CD8-positive, alpha-beta memory T cell (primary cell): ENCODE measurements at regions not wholly inside any gene's neighbourhood (a gene's known extent, or its start where the extent isn't known, plus 50 kb on each side); places are given as distances from the start of the nearest gene placed in this dataset.
A peak's percentile ranks its signal among the peaks of the same experiment; 100 is the strongest.

Experiments used
- CTCF ChIA-PET: fragments of 350-600 bp; sonication (Branson Sonifier 250); formaldehyde crosslinking; loops from one replicate; lab custom pipeline; 2021; ENCODE audit warnings: antibody characterized with exemption; lab: Charles Lee
- POLR2A ChIA-PET: fragments of 350-600 bp; sonication (Branson Sonifier 250); formaldehyde crosslinking; loops from one replicate; lab custom pipeline; 2021; ENCODE audit warnings: antibody characterized with exemption; lab: Charles Lee
- DNase-seq, 5 donors: peaks; one replicate each; pipeline versions ENCODE4 v3.0.0 to v3.0.0-alpha.2; 2020 to 2022; ENCODE audit warnings: mixed read lengths in 1 of 5
- H3K27ac ChIP-seq: one replicate; pipeline ENCODE4 v1.7.0; 2013; ENCODE audit warnings: low read depth, mild to moderate bottlenecking, low read length, moderate library complexity
- H3K27me3 ChIP-seq: 2 replicates; pipeline ENCODE4 v1.7.0; 2013; ENCODE audit warnings: low read length, mild to moderate bottlenecking; ENCODE audit not compliant: insufficient read depth, poor library complexity, severe bottlenecking
- H3K36me3 ChIP-seq: 2 replicates; pipeline ENCODE4 v1.7.0; 2013; ENCODE audit warnings: mild to moderate bottlenecking, low read length, moderate library complexity; ENCODE audit not compliant: insufficient read depth
- H3K4me1 ChIP-seq: 2 replicates; pipeline ENCODE4 v1.7.0; 2013; ENCODE audit warnings: mild to moderate bottlenecking, low read length, moderate library complexity; ENCODE audit not compliant: insufficient read depth
- H3K4me3 ChIP-seq: 2 replicates; pipeline ENCODE4 v1.7.0; 2013; ENCODE audit warnings: mild to moderate bottlenecking, low read length
- H3K9me3 ChIP-seq: 2 replicates; pipeline ENCODE4 v1.7.0; 2013; ENCODE audit warnings: mild to moderate bottlenecking, low read length
- H3K27ac Mint-ChIP-seq, 8 donors: one replicate each; pipeline ENCODE4 v1.8.0; 2020 to 2021; ENCODE audit warnings: mixed read lengths in 8 of 8, mild to moderate bottlenecking in 6 of 8, inconsistent platforms in 3 of 8, moderate library complexity in 3 of 8
- H3K27me3 Mint-ChIP-seq, 2 donors: one replicate each; pipeline ENCODE4 v1.8.0; 2020 to 2021; ENCODE audit warnings: mixed read lengths in 2 of 2, mild to moderate bottlenecking in 1 of 2, moderate library complexity in 1 of 2
- H3K36me3 Mint-ChIP-seq, 3 donors: one replicate each; pipeline ENCODE4 v1.8.0; 2020 to 2021; ENCODE audit warnings: mixed read lengths in 3 of 3, inconsistent platforms in 1 of 3, mild to moderate bottlenecking in 1 of 3
- H3K4me1 Mint-ChIP-seq, 3 donors: one replicate each; pipeline ENCODE4 v1.8.0; 2020 to 2021; ENCODE audit warnings: mixed read lengths in 3 of 3, inconsistent platforms in 1 of 3, mild to moderate bottlenecking in 1 of 3
- H3K4me3 Mint-ChIP-seq, 7 donors: one replicate each; pipeline ENCODE4 v1.8.0; 2020 to 2021; ENCODE audit warnings: mixed read lengths in 7 of 7, mild to moderate bottlenecking in 6 of 7, moderate library complexity in 4 of 7, inconsistent platforms in 2 of 7
- H3K9me3 Mint-ChIP-seq, 5 donors: one replicate each; pipeline ENCODE4 v1.8.0; 2020 to 2022; ENCODE audit warnings: mixed read lengths in 5 of 5, mild to moderate bottlenecking in 3 of 5, moderate library complexity in 2 of 5, inconsistent platforms in 1 of 5

DNA sequence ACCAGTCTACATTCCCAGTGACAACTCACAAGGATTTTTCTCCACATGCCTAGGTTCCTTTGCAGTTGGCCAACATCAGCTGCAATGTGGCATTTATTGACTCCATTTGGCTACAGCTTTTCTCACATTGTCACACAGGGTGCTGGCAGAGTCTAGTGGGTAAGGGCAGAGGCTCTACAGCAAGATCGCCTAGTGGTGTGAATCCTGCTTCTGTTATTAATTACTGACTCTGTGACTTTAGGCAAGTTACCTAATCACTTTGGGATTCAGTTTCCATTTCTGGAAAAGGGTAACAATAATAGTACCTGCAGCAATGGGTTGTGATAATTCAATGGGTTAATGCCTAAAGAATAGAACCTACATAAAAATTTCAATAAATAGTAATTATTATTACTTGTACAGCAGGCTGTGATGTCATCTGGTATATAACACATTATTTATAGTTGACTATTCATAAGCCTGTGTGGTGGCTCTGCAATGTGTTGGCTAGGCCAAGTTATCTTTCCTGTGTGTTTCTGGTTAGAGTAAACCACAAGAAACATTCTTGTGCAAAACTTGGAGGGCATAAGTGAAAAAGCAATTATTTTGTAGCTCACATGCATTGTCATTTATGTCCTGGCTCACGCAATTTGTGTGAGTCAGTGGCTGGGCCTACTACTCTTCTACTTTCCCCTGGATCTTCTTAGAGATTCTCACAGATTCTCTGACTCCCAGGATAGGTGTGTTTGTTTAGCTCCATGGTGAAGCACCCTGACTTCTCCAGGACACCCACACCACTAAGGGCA, 59.5 kb downstream of the PTGS2 start:
- H3K4me3 Mint-ChIP-seq = peak overlapping the region in 1 of 7 donors; percentile 18
- peak overlapping the region in 2 of 8 donors; percentile 37 to 46 for H3K27ac Mint-ChIP-seq
- Histone ChIP-seq H3K4me3 (no peak overlapping the region), H3K9me3 (no peaks in the 10 kb centered on the region), H3K27me3 (no peaks in the 10 kb centered on the region), H3K36me3 (no peaks in the 10 kb centered on the region), H3K27ac (no peak overlapping the region), H3K4me1 (peaks cover 11% of the 10 kb centered on the region)
- H3K9me3 Mint-ChIP-seq = no peaks in the 10 kb centered on the region
- CTCF ChIA-PET = no interaction called here
- H3K4me1 Mint-ChIP-seq = peaks cover 24 to 37% (median 28%) of the 10 kb centered on the region in 3 donors
- POLR2A ChIA-PET = no interaction called here
- DNase-seq = no peak
- H3K27me3 Mint-ChIP-seq = peaks cover 0 to 4% of the 10 kb centered on the region in 2 donors
- no peaks in the 10 kb centered on the region for H3K36me3 Mint-ChIP-seq

- peak in 3 of 5 donors; percentile 2 to 52 (median 20) for DNase-seq
- H3K27me3 ChIP-seq = no peaks in the 10 kb centered on the region
- Mint-ChIP-seq H3K4me1 (peaks cover 37 to 56% (median 46%) of the 10 kb centered on the region in 3 donors), H3K27me3 (peaks cover 0 to 2% of the 10 kb centered on the region in 2 donors), H3K4me3 (peak overlapping the region; percentile 65 to 81 (median 76)), H3K36me3 (no peaks in the 10 kb centered on the region), H3K27ac (peak overlapping the region in 6 of 8 donors; percentile 5 to 86 (median 70)), H3K9me3 (no peaks in the 10 kb centered on the region)
- H3K9me3 ChIP-seq = no peaks in the 10 kb centered on the region
- H3K4me1 ChIP-seq = peaks cover 27% of the 10 kb centered on the region
- H3K27ac ChIP-seq = no peak overlapping the region
- CTCF ChIA-PET = no interaction called here
- no peaks in the 10 kb centered on the region for H3K36me3 ChIP-seq
- H3K4me3 ChIP-seq = peak overlapping the region; percentile 56
- POLR2A ChIA-PET = no interaction called here
Observed at GRCh38 chr1:186618401-186619170, 61.6 kb downstream of the PTGS2 start.

- POLR2A ChIA-PET = no interaction called here
- Mint-ChIP-seq H3K27ac (peak overlapping the region in 5 of 8 donors; percentile 20 to 87 (median 60)), H3K9me3 (no peaks in the 10 kb centered on the region), H3K4me1 (peaks cover 37 to 57% (median 47%) of the 10 kb centered on the region in 3 donors), H3K27me3 (peaks cover 0 to 2% of the 10 kb centered on the region in 2 donors), H3K4me3 (peak overlapping the region in 6 of 7 donors; percentile 13 to 78 (median 44)), H3K36me3 (no peaks in the 10 kb centered on the region)
- H3K4me3 ChIP-seq = no peak overlapping the region
- no peaks in the 10 kb centered on the region for H3K27me3 ChIP-seq
- H3K36me3 ChIP-seq = no peaks in the 10 kb centered on the region
- H3K27ac ChIP-seq = no peak overlapping the region
- H3K9me3 ChIP-seq = no peaks in the 10 kb centered on the region
- H3K4me1 ChIP-seq = peaks cover 27% of the 10 kb centered on the region
- CTCF ChIA-PET = no interaction called here
- DNase-seq = no peak
Observed at GRCh38 chr1:186617926-186618325, 62.3 kb downstream of the PTGS2 start.

GRCh38 chr1:186616511-186616910, 63.7 kb downstream of the PTGS2 start:
- ChIA-PET POLR2A (no interaction called here), CTCF (no interaction called here)
- Mint-ChIP-seq H3K36me3 (no peaks in the 10 kb centered on the region), H3K27ac (no peak overlapping the region), H3K4me3 (no peak overlapping the region), H3K9me3 (no peaks in the 10 kb centered on the region), H3K27me3 (peaks cover 0 to 2% of the 10 kb centered on the region in 2 donors), H3K4me1 (peaks cover 37 to 54% (median 47%) of the 10 kb centered on the region in 3 donors)
- Histone ChIP-seq H3K9me3 (no peaks in the 10 kb centered on the region), H3K36me3 (no peaks in the 10 kb centered on the region), H3K27ac (no peak overlapping the region), H3K27me3 (no peaks in the 10 kb centered on the region), H3K4me3 (no peak overlapping the region), H3K4me1 (peaks cover 27% of the 10 kb centered on the region)
- no peak for DNase-seq

DNA sequence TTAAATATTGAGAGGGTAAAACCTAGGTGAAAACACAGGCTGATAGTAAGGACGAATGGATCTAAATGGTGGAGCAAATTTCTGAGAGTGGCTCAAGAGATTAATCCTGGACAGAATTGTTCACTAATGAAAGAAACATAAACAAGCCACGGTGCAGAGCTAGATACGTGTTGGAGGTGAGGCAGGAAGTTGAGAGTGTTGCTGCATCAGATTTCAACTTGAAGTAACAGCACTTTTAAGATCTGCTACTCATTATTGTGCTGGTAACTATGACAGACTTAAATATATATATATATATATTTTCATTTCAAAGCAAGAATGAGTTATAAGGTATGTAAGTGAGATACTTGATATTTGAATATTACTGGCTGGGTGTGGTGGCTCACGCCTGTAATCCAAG, 64.9 kb downstream of the PTGS2 start:
- peaks cover 2 to 5% of the 10 kb centered on the region in 2 donors for H3K27me3 Mint-ChIP-seq
- POLR2A ChIA-PET = no interaction called here
- H3K9me3 Mint-ChIP-seq = no peaks in the 10 kb centered on the region
- H3K4me3 Mint-ChIP-seq = peak overlapping the region in 4 of 7 donors; percentile 13 to 42 (median 33)
- Histone ChIP-seq H3K27ac (no peak overlapping the region), H3K4me1 (peaks cover 22% of the 10 kb centered on the region), H3K27me3 (no peaks in the 10 kb centered on the region), H3K36me3 (no peaks in the 10 kb centered on the region), H3K9me3 (no peaks in the 10 kb centered on the region), H3K4me3 (no peak overlapping the region)
- peak overlapping the region in 4 of 8 donors; percentile 12 to 67 (median 41) for H3K27ac Mint-ChIP-seq
- H3K4me1 Mint-ChIP-seq = peaks cover 28 to 44% (median 38%) of the 10 kb centered on the region in 3 donors
- DNase-seq = no peak
- CTCF ChIA-PET = no interaction called here
- no peaks in the 10 kb centered on the region for H3K36me3 Mint-ChIP-seq

- Mint-ChIP-seq H3K36me3 (no peaks in the 10 kb centered on the region), H3K27me3 (peaks cover 12 to 21% of the 10 kb centered on the region in 2 donors), H3K4me3 (no peak overlapping the region), H3K9me3 (peaks cover 0 to 5% (median under 1%) of the 10 kb centered on the region in 5 donors), H3K4me1 (peaks cover 13 to 19% (median 19%) of the 10 kb centered on the region in 3 donors), H3K27ac (no peak overlapping the region)
- POLR2A ChIA-PET = no interaction called here
- Histone ChIP-seq H3K9me3 (no peaks in the 10 kb centered on the region), H3K4me3 (no peak overlapping the region), H3K36me3 (no peaks in the 10 kb centered on the region), H3K4me1 (peaks cover 16% of the 10 kb centered on the region), H3K27ac (no peak overlapping the region), H3K27me3 (no peaks in the 10 kb centered on the region)
- no peak for DNase-seq
- CTCF ChIA-PET = no interaction called here
Observed at GRCh38 chr1:186611156-186611555, 69.1 kb downstream of the PTGS2 start.

DNA sequence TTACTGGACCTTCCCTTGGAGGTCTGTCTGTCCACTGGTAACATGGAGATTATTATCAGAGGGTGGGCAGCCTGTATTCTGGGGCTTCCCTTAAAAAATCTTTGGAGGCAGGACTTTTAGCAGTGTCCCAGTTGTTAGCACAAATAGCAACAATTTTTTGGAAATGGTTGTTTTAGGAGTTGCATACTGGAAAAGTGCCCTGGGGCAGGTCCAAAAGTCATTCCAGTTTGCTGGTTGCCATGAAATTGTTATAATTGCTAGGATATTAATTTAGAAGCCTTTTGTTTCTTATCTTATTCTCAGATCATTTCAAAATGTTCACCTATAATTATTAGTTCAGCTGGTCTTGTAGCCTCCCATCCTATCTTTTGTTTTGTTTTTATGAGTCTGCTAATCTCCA, 71.0 kb downstream of the PTGS2 start:
- no peak overlapping the region for H3K4me3 Mint-ChIP-seq
- no peak for DNase-seq
- peaks cover 4% of the 10 kb centered on the region for H3K4me1 ChIP-seq
- peaks cover 4 to 7% (median 6%) of the 10 kb centered on the region in 3 donors for H3K4me1 Mint-ChIP-seq
- H3K4me3 ChIP-seq = no peak overlapping the region
- no peaks in the 10 kb centered on the region for H3K36me3 Mint-ChIP-seq
- H3K9me3 Mint-ChIP-seq = peaks cover 0 to 9% (median 2%) of the 10 kb centered on the region in 5 donors
- H3K27ac ChIP-seq = no peak overlapping the region
- no peak overlapping the region for H3K27ac Mint-ChIP-seq
- H3K27me3 ChIP-seq = no peaks in the 10 kb centered on the region
- H3K27me3 Mint-ChIP-seq = peaks cover 12 to 22% of the 10 kb centered on the region in 2 donors
- no peaks in the 10 kb centered on the region for H3K36me3 ChIP-seq
- no peaks in the 10 kb centered on the region for H3K9me3 ChIP-seq
- CTCF ChIA-PET = interaction anchor here (0.6 kb wide), 1 partner anchor 585 kb away, joined by 4 read pairs; no protein-coding TSS in a partner anchor
- POLR2A ChIA-PET = no interaction called here
